HG03571 (cell line): ENCODE measurements at regions not wholly inside any gene's neighbourhood (a gene's known extent, or its start where the extent isn't known, plus 50 kb on each side); places are given as distances from the start of the nearest gene placed in this dataset.
A peak's percentile ranks its signal among the peaks of the same experiment; 100 is the strongest.

Source experiments
- ATAC-seq: cut with Tn5 transposase; IDR thresholded peaks from one replicate; pipeline ENCODE4 v1.9.1; 2021; ENCODE audit not compliant: unreplicated experiment

GRCh38 chr7:94054130-94054529 lies 50.0 kb upstream of the BET1 start:
- no peak for ATAC-seq

GRCh38 chr7:94055963-94056362 lies 51.8 kb upstream of the BET1 start:
- no peak for ATAC-seq

GRCh38 chr7:94056796-94057207 lies 52.6 kb upstream of the BET1 start:
- ATAC-seq: no peak

GRCh38 chr7:94057955-94058354 lies 53.8 kb upstream of the BET1 start:
- no peak for ATAC-seq

- ATAC-seq: no peak
Observed at GRCh38 chr7:94059746-94060145, 55.6 kb upstream of the BET1 start.

- ATAC-seq: no peak
Observed at GRCh38 chr7:94060752-94061151, 56.6 kb upstream of the BET1 start.

- no peak for ATAC-seq
Observed at GRCh38 chr7:94061326-94061725, 57.2 kb upstream of the BET1 start.

GRCh38 chr7:94062372-94062771 lies 58.2 kb upstream of the BET1 start:
- ATAC-seq: no peak

GRCh38 chr7:94064541-94065191 lies 60.5 kb upstream of the BET1 start:
- no peak for ATAC-seq

- ATAC-seq: no peak
Observed at GRCh38 chr7:94067047-94067446, 62.9 kb upstream of the BET1 start.

- ATAC-seq: no peak
Observed at GRCh38 chr7:94067506-94067905, 63.4 kb upstream of the BET1 start.

GRCh38 chr7:94069162-94069739 lies 65.1 kb upstream of the BET1 start:
- peak; percentile 56 for ATAC-seq

GRCh38 chr7:94080551-94080950 lies 76.4 kb upstream of the BET1 start:
- no peak for ATAC-seq

GRCh38 chr7:94082126-94082525 lies 78.0 kb upstream of the BET1 start:
- ATAC-seq: no peak

GRCh38 chr7:94087664-94088352 lies 83.7 kb upstream of the BET1 start:
- peak; percentile 99 for ATAC-seq

- no peak for ATAC-seq
Observed at GRCh38 chr7:94088560-94088959, 84.4 kb upstream of the BET1 start.

GRCh38 chr7:94089806-94090205 lies 85.7 kb upstream of the BET1 start:
- no peak for ATAC-seq

- ATAC-seq: no peak
Observed at GRCh38 chr7:94092980-94093379, 88.8 kb upstream of the BET1 start.

- ATAC-seq: no peak
Observed at GRCh38 chr7:94094298-94094697, 90.1 kb upstream of the BET1 start.

- no peak for ATAC-seq
Observed at GRCh38 chr7:94095316-94096009, 91.3 kb upstream of the BET1 start.

- ATAC-seq: no peak
Observed at GRCh38 chr7:94099679-94100078, 95.5 kb upstream of the BET1 start.
